NCI-H2196 treated with DMSO at 0.1 percent for 48 hours (cell line): ENCODE measurements at regions not wholly inside any gene's neighbourhood (a gene's known extent, or its start where the extent isn't known, plus 50 kb on each side); places are given as distances from the start of the nearest gene placed in this dataset.

Source experiments
- DNase-seq: peaks from one replicate; lab custom pipeline; 2025; ENCODE audit not compliant: unreplicated experiment; lab: John Stamatoyannopoulos, UW

GRCh38 chr6:157755746-157756411 lies 67.2 kb upstream of the SNX9 start:
- DNase-seq = no peak

- DNase-seq = no peak
These were observed 66.2 kb upstream of the SNX9 start for GRCh38 chr6:157756708-157757429.

GRCh38 chr6:157757430-157758403 lies 65.3 kb upstream of the SNX9 start:
- no peak for DNase-seq

- DNase-seq = no peak
These were observed 64.5 kb upstream of the SNX9 start for GRCh38 chr6:157758516-157759023.

GRCh38 chr6:157759028-157759427 lies 64.0 kb upstream of the SNX9 start:
- DNase-seq = no peak

- DNase-seq = no peak
These were observed 62.9 kb upstream of the SNX9 start for GRCh38 chr6:157760137-157760536.

GRCh38 chr6:157760589-157761330 lies 62.3 kb upstream of the SNX9 start:
- no peak for DNase-seq

- no peak for DNase-seq
These were observed 61.6 kb upstream of the SNX9 start for GRCh38 chr6:157761331-157761921.

GRCh38 chr6:157761926-157762325 lies 61.1 kb upstream of the SNX9 start:
- no peak for DNase-seq

GRCh38 chr6:157762636-157763035 lies 60.4 kb upstream of the SNX9 start:
- DNase-seq = no peak

GRCh38 chr6:157763129-157763903 lies 59.7 kb upstream of the SNX9 start:
- DNase-seq = peak; percentile 79

- no peak for DNase-seq
These were observed 59.2 kb upstream of the SNX9 start for GRCh38 chr6:157763904-157764177.

GRCh38 chr6:157764178-157765068 lies 58.6 kb upstream of the SNX9 start:
- DNase-seq = no peak

GRCh38 chr6:157766901-157767774 lies 55.9 kb upstream of the SNX9 start:
- DNase-seq = no peak

- DNase-seq = no peak
These were observed 55.3 kb upstream of the SNX9 start for GRCh38 chr6:157767775-157768156.

- no peak for DNase-seq
These were observed 54.7 kb upstream of the SNX9 start for GRCh38 chr6:157768304-157768703.

- DNase-seq = no peak
These were observed 54.0 kb upstream of the SNX9 start for GRCh38 chr6:157768863-157769551.
